B cell (primary cell): ENCODE measurements at regions not wholly inside any gene's neighbourhood (a gene's known extent, or its start where the extent isn't known, plus 50 kb on each side); places are given as distances from the start of the nearest gene placed in this dataset.

ENCODE experiments used
- ATAC-seq: fragments of 200-7000 bp; cut with Tn5 transposase; one replicate; pipeline ENCODE4 v1.10.0; 2021; ENCODE audit warnings: low read depth, mild to moderate bottlenecking, moderate number of reproducible peaks, moderate library complexity
- CTCF ChIA-PET: fragments of 350-600 bp; sonication (Branson Sonifier 250); formaldehyde crosslinking; loops from one replicate; lab custom pipeline; 2021; ENCODE audit warnings: antibody characterized with exemption, inconsistent platforms; lab: Charles Lee
- POLR2A ChIA-PET: fragments of 350-600 bp; sonication (Branson Sonifier 250); formaldehyde crosslinking; loops from one replicate; lab custom pipeline; 2021; ENCODE audit warnings: antibody characterized with exemption; lab: Charles Lee
- DNase-seq: peaks from one replicate; pipeline ENCODE4 v3.0.0; 2013
- H2AFZ ChIP-seq: 2 replicates; pipeline ENCODE4 v1.6.1; 2012; ENCODE audit warnings: mild to moderate bottlenecking, low read depth, low read length; ENCODE audit not compliant: insufficient read depth, poor library complexity, severe bottlenecking
- H3K27ac ChIP-seq, 2 donors: 1 replicate in 1 of 2; 2 replicates in 1 of 2; pipeline ENCODE4 v1.5.1; 2012 to 2013; ENCODE audit warnings: low read length in 2 of 2, mild to moderate bottlenecking in 2 of 2, moderate library complexity in 1 of 2
- H3K27me3 ChIP-seq, 4 experiments: fragments of 200-600 bp in 1 of 4; sonication (generic) in 1 of 4; replicated peaks in 1 of 4; 1 replicate in 2 of 4; 2 replicates in 2 of 4; pipeline versions ENCODE4 v1.6.1 to v1.7.0; 2013 to 2016; ENCODE audit warnings: low read length in 3 of 4, mild to moderate bottlenecking in 2 of 4, mixed read lengths in 1 of 4, moderate library complexity in 1 of 4; ENCODE audit not compliant: insufficient read depth in 4 of 4, control insufficient read depth in 3 of 4; ENCODE audit errors: control extremely low read depth in 1 of 4
- H3K36me3 ChIP-seq, 2 experiments: replicated peaks in 1 of 2; 1 replicate in 1 of 2; 2 replicates in 1 of 2; pipeline versions ENCODE4 v1.6.1 to v1.7.1; 2013; ENCODE audit warnings: low read length in 1 of 2; ENCODE audit not compliant: insufficient read depth in 2 of 2, control insufficient read depth in 1 of 2; ENCODE audit errors: control extremely low read depth in 1 of 2, extremely low read depth in 1 of 2
- H3K4me1 ChIP-seq, 2 donors: fragments of 200-600 bp in 1 of 2; sonication (generic) in 1 of 2; 1 replicate in 1 of 2; 2 replicates in 1 of 2; pipeline versions ENCODE4 v1.5.1 to v1.6.1; 2013 to 2017; ENCODE audit warnings: low read length in 2 of 2; ENCODE audit not compliant: control insufficient read depth in 2 of 2, insufficient read depth in 2 of 2
- H3K4me2 ChIP-seq: replicated peaks from 2 replicates; pipeline ENCODE3; 2012; ENCODE audit warnings: mild to moderate bottlenecking, low read depth, low read length; ENCODE audit not compliant: poor library complexity, severe bottlenecking
- H3K4me3 ChIP-seq, 5 experiments: fragments of 200-600 bp in 1 of 5; sonication (generic) in 1 of 5; 1 replicate in 3 of 5; 2 replicates in 2 of 5; pipeline versions ENCODE4 v1.5.1 to v1.7.0; 2011 to 2016; ENCODE audit warnings: low read length in 4 of 5, mild to moderate bottlenecking in 4 of 5, low read depth in 2 of 5, control low read depth in 1 of 5, moderate library complexity in 1 of 5; ENCODE audit not compliant: insufficient read depth in 1 of 5; ENCODE audit errors: control extremely low read depth in 1 of 5, extremely low read depth in 1 of 5
- H3K79me2 ChIP-seq: fragments of 200-600 bp; sonication (generic); one replicate; pipeline ENCODE4 v1.6.0; 2016; ENCODE audit warnings: low read length; ENCODE audit not compliant: control insufficient read depth, insufficient read depth
- H3K9ac ChIP-seq: fragments of 200-600 bp; sonication (generic); 2 replicates; pipeline ENCODE4 v1.6.1; 2017; ENCODE audit warnings: mild to moderate bottlenecking, low read length, moderate library complexity
- H3K9me3 ChIP-seq, 3 donors: one replicate each; pipeline versions ENCODE4 v1.6.1 to v1.7.1; 2013; ENCODE audit warnings: low read length in 2 of 3; ENCODE audit not compliant: control insufficient read depth in 2 of 3, insufficient read depth in 1 of 3; ENCODE audit errors: control extremely low read depth in 1 of 3
- H4K20me1 ChIP-seq: 2 replicates; pipeline ENCODE4 v1.6.0; 2012; ENCODE audit warnings: mild to moderate bottlenecking, low read length; ENCODE audit not compliant: insufficient read depth, control insufficient read depth, poor library complexity, severe bottlenecking
- H3K27ac Mint-ChIP-seq: one replicate; pipeline ENCODE4 v1.8.0; 2021; ENCODE audit warnings: mixed read lengths
- H3K27me3 Mint-ChIP-seq: one replicate; pipeline ENCODE4 v1.8.0; 2021; ENCODE audit warnings: mixed read lengths
- H3K4me1 Mint-ChIP-seq: one replicate; pipeline ENCODE4 v1.8.0; 2021; ENCODE audit warnings: mixed read lengths
- H3K4me3 Mint-ChIP-seq: one replicate; pipeline ENCODE4 v1.8.0; 2021; ENCODE audit warnings: mixed read lengths
- H3K9me3 Mint-ChIP-seq: one replicate; pipeline ENCODE4 v1.8.0; 2022; ENCODE audit warnings: mixed read lengths; ENCODE audit not compliant: insufficient read depth
- CTCF ChIP-seq: fragments of 200-600 bp; IDR thresholded peaks from one replicate; pipeline ENCODE4 v1.8.0; 2022; ENCODE audit warnings: antibody characterized with exemption, mild to moderate bottlenecking
- EZH2 ChIP-seq: IDR thresholded peaks from 2 replicates; pipeline ENCODE4 v1.6.1; 2012; ENCODE audit warnings: borderline replicate concordance, low read depth, mild to moderate bottlenecking, moderate library complexity, low read length; ENCODE audit not compliant: insufficient read depth, poor library complexity, severe bottlenecking
- WGBS: methylation state at CpG from one replicate; pipeline ENCODE4 v1.1.5; 2013; ENCODE audit warnings: missing lambda C conversion rate; ENCODE audit not compliant: insufficient coverage; 5-methylcytosine and 5-hydroxymethylcytosine counted together
- intact Hi-C: fragments of 100-400 bp; cut with micrococcal nuclease; formaldehyde crosslinking; loops from one replicate; pipeline ENCODE4 v1.10.0; 2022

- ChIA-PET POLR2A (no interaction called here), CTCF (no interaction called here)
- whole genome bisulfite sequencing, result no CpG with 5 or more reads among the region's 1 CpG
- H3K9ac ChIP-seq, result no peak overlapping the region
- H3K9me3 Mint-ChIP-seq, result no peaks in the 10 kb centered on the region
- ATAC-seq (no peak), DNase-seq (no peak)
- intact Hi-C loops, result no loop called here
- H3K36me3 ChIP-seq, result no peaks in the 10 kb centered on the region
- no peaks in the 10 kb centered on the region for H3K4me1 Mint-ChIP-seq
- H3K79me2 ChIP-seq, result no peaks in the 10 kb centered on the region
- H3K4me1 ChIP-seq, result no peaks in the 10 kb centered on the region
- H3K27ac Mint-ChIP-seq, result no peak overlapping the region
- no peaks in the 10 kb centered on the region for H4K20me1 ChIP-seq
- TF ChIP-seq EZH2, result no peak
- TF ChIP-seq CTCF, result no peak
- H3K27me3 Mint-ChIP-seq, result no peaks in the 10 kb centered on the region
- H3K4me3 Mint-ChIP-seq, result no peak overlapping the region
- H3K9me3 ChIP-seq, result no peaks in the 10 kb centered on the region
- H3K4me2 ChIP-seq, result no peak overlapping the region
- no peak overlapping the region for H2AFZ ChIP-seq
- H3K27ac ChIP-seq, result no peak overlapping the region
- no peak overlapping the region for H3K4me3 ChIP-seq
- no peaks in the 10 kb centered on the region for H3K27me3 ChIP-seq
Measured at GRCh38 chr15:95019907-95020306, 788.5 kb downstream of the MCTP2 start.

GRCh38 chr15:95021816-95022215 lies 790.5 kb downstream of the MCTP2 start:
- Histone ChIP-seq H3K27ac (no peak overlapping the region), H2AFZ (no peak overlapping the region), H3K9me3 (no peaks in the 10 kb centered on the region), H3K4me1 (no peaks in the 10 kb centered on the region), H3K4me3 (no peak overlapping the region), H3K27me3 (no peaks in the 10 kb centered on the region), H3K4me2 (no peak overlapping the region), H3K9ac (no peak overlapping the region), H3K79me2 (no peaks in the 10 kb centered on the region), H3K36me3 (no peaks in the 10 kb centered on the region), H4K20me1 (no peaks in the 10 kb centered on the region)
- H3K4me1 Mint-ChIP-seq, result no peaks in the 10 kb centered on the region
- intact Hi-C loops, result no loop called here
- DNase-seq (no peak), ATAC-seq (no peak)
- POLR2A ChIA-PET, result no interaction called here
- CTCF ChIA-PET, result no interaction called here
- no peaks in the 10 kb centered on the region for H3K9me3 Mint-ChIP-seq
- TF ChIP-seq EZH2 (no peak), CTCF (no peak)
- H3K27me3 Mint-ChIP-seq, result no peaks in the 10 kb centered on the region
- no peak overlapping the region for H3K4me3 Mint-ChIP-seq
- no CpG with 5 or more reads among the region's 2 CpGs for WGBS
- H3K27ac Mint-ChIP-seq, result no peak overlapping the region
